ENCODE measurements at regions not wholly inside any gene's neighbourhood (a gene's known extent, or its start where the extent isn't known, plus 50 kb on each side); places are given as distances from the start of the nearest gene placed in this dataset.

DNA sequence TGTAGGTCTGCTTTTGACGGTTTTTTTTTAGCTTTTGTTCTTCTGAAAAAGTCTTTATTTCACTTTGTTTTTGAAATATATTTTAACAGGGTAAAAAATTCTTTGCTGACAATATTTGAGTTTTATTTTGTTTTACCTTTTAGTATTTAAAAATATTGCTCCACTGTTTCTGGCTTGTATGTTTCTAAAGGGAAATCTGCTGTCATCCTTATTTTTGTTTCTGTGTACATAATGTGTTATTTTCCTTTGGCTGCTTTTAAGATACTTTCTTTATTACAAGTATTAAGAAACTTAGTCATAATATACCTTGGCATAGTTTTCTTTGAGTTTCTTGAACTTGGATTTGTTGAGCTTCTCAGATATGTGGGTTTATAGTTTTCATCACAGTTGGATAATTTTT lies 88.6 kb upstream of the SPACA1 start:
- DNase-seq: no peak
- Mint-ChIP-seq H3K9me3 (no peaks in the 10 kb centered on the region), H3K27ac (no peak overlapping the region), H3K4me3 (no peak overlapping the region), H3K27me3 (ENCODE audit: low read depth, poor library complexity) (peaks cover 4% of the 10 kb centered on the region), H3K36me3 (ENCODE audit: low read depth) (no peaks in the 10 kb centered on the region), H3K4me1 (no peaks in the 10 kb centered on the region)
- TF ChIP-seq, protein P1, sequence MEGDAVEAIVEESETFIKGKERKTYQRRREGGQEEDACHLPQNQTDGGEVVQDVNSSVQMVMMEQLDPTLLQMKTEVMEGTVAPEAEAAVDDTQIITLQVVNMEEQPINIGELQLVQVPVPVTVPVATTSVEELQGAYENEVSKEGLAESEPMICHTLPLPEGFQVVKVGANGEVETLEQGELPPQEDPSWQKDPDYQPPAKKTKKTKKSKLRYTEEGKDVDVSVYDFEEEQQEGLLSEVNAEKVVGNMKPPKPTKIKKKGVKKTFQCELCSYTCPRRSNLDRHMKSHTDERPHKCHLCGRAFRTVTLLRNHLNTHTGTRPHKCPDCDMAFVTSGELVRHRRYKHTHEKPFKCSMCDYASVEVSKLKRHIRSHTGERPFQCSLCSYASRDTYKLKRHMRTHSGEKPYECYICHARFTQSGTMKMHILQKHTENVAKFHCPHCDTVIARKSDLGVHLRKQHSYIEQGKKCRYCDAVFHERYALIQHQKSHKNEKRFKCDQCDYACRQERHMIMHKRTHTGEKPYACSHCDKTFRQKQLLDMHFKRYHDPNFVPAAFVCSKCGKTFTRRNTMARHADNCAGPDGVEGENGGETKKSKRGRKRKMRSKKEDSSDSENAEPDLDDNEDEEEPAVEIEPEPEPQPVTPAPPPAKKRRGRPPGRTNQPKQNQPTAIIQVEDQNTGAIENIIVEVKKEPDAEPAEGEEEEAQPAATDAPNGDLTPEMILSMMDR (IDR thresholded peaks at IDR 0.05): no peak

DNA sequence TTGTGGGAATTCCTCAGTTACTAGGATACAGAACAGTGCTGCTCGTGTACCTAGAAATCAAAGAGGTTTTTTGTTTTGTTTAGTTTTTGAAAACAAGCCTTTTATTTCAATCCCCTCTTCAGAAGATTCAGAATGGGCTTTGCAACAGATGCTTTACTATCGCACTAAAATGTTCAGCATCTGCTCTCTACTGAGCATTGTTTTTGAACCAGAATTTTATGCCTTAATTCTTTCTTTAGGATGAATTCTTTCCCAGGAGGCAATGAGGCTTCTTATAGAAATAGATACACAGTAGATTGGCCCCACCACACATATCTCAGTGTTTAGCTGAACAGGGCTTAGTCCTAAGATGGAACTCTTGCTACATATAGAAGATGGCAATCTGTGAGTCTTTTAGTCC lies 95.9 kb upstream of the SPACA1 start:
- no peak overlapping the region for H3K27ac Mint-ChIP-seq
- no peak for DNase-seq
- TF ChIP-seq, protein P1 (IDR thresholded peaks at IDR 0.05): no peak
- H3K9me3 Mint-ChIP-seq: no peaks in the 10 kb centered on the region
- no peaks in the 10 kb centered on the region for H3K36me3 Mint-ChIP-seq (ENCODE audit: low read depth)
- H3K27me3 Mint-ChIP-seq (ENCODE audit: low read depth, poor library complexity): no peaks in the 10 kb centered on the region
- H3K4me1 Mint-ChIP-seq: peaks cover 7% of the 10 kb centered on the region
- H3K4me3 Mint-ChIP-seq: no peak overlapping the region

DNA sequence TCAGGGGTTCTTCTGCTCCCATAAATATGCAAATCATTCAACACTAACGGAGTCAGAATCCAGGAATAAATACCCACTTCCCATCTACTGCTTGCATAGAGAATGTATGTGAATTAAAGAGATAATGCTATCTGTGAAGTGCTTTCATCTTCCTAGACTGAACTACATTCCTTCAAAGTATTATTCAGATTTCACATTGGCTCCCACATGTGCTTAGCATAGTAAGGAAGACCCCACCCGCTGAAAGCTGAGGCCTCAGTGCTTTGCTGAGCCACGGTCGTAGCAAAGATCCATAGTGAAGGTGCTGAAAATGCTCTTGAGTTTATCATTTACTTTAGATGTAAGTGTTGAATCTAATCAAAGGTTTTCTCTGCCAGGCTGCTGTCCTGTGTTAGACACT lies 97.0 kb upstream of the SPACA1 start:
- TF ChIP-seq, protein P1 (IDR thresholded peaks at IDR 0.05): no peak
- Mint-ChIP-seq H3K4me3 (no peak overlapping the region), H3K4me1 (peaks cover 18% of the 10 kb centered on the region), H3K9me3 (no peaks in the 10 kb centered on the region), H3K36me3 (ENCODE audit: low read depth) (no peaks in the 10 kb centered on the region), H3K27me3 (ENCODE audit: low read depth, poor library complexity) (no peaks in the 10 kb centered on the region), H3K27ac (no peak overlapping the region)
- DNase-seq: no peak

DNA sequence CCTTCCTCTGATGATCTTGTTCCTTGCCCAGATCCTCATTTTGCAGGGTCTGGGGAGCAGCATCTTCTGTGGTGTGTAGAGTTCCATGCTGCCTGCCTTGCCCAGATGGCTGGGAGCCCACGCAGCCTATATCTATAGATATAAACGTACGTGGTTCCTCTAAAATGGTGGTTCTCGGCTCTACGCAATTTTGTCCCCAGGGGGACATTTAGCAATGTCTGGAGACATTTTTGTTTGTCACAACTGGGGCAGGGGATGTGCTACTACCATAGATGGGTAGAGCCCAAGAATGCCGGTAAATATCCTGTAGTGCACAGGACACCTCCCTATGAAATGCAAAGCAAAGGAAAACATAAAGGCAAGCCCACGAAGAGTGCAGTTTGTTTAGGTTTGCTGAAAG lies 98.4 kb upstream of the SPACA1 start:
- Mint-ChIP-seq H3K27ac (no peak overlapping the region), H3K9me3 (no peaks in the 10 kb centered on the region), H3K4me1 (peaks cover 33% of the 10 kb centered on the region), H3K4me3 (no peak overlapping the region), H3K36me3 (ENCODE audit: low read depth) (no peaks in the 10 kb centered on the region), H3K27me3 (ENCODE audit: low read depth, poor library complexity) (no peaks in the 10 kb centered on the region)
- TF ChIP-seq, protein P1 (IDR thresholded peaks at IDR 0.05): no peak
- DNase-seq: no peak

DNA sequence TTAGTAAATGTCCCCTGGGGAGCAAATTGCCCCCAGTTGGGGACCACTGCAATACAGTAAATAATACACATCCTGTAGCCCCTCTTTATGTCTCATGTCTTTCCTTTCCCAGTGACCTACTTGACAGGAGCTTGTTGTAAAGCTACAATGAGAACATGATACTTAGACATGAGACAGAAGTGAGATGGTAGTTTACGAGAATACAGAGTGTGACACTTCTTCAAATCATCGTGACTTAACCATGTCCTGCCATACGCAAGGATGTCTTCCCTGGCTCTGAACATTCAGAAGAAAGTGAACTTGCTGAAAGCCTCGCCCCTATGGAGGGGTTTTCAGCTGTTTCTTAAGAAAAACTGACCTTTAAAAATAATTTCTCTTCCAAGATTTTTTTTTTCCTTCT lies 101.0 kb upstream of the SPACA1 start:
- H3K27me3 Mint-ChIP-seq (ENCODE audit: low read depth, poor library complexity): peaks cover 2% of the 10 kb centered on the region
- no peaks in the 10 kb centered on the region for H3K36me3 Mint-ChIP-seq (ENCODE audit: low read depth)
- no peaks in the 10 kb centered on the region for H3K9me3 Mint-ChIP-seq
- no peak overlapping the region for H3K4me3 Mint-ChIP-seq
- DNase-seq: no peak
- TF ChIP-seq, protein P1 (IDR thresholded peaks at IDR 0.05): no peak
- H3K27ac Mint-ChIP-seq: no peak overlapping the region
- H3K4me1 Mint-ChIP-seq: peaks cover 37% of the 10 kb centered on the region

DNA sequence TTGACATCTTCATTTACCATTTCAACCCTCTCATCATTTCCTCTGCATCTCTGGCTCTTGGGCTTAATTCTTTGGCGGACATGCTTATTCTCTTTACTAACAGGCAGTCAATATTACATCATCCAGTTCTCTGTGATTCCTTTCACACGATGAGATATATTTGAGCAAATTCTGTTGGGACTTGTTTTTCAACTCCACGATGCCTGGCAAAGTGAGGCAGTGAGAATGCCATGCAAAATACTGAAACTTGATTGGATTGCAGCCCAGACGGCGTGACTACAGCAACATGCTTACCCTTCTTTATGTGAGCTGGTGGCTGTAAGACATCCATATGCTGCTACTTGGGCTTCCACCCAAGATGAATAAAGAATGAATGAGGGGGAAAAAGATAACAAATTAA lies 101.7 kb upstream of the SPACA1 start:
- Mint-ChIP-seq H3K36me3 (ENCODE audit: low read depth) (no peaks in the 10 kb centered on the region), H3K27me3 (ENCODE audit: low read depth, poor library complexity) (peaks cover 2% of the 10 kb centered on the region), H3K4me3 (no peak overlapping the region), H3K9me3 (no peaks in the 10 kb centered on the region), H3K27ac (no peak overlapping the region), H3K4me1 (peaks cover 44% of the 10 kb centered on the region)
- TF ChIP-seq, protein P1 (IDR thresholded peaks at IDR 0.05): no peak
- no peak for DNase-seq
